Astrocyte of the spinal cord (primary cell): ENCODE measurements at regions not wholly inside any gene's neighbourhood (a gene's known extent, or its start where the extent isn't known, plus 50 kb on each side); places are given as distances from the start of the nearest gene placed in this dataset.

Source experiments
- DNase-seq: peaks from one replicate; pipeline ENCODE4 v3.0.0; 2011; ENCODE audit warnings: low read depth, low spot score
- H3K4me3 ChIP-seq: 2 replicates; pipeline ENCODE4 v1.5.1; 2011; ENCODE audit warnings: low read depth, mild to moderate bottlenecking, low read length, moderate library complexity
- in situ Hi-C: cut with HindIII; loops from 2 replicates; pipeline ENCODE4 v1.10.0; 2017; ENCODE audit warnings: low sequenced_read_pairs
- TF ChIP-seq, protein P1 (sequence below): IDR thresholded peaks from 2 replicates; pipeline ENCODE4 v1.5.1; 2012; ENCODE audit warnings: low read depth, mild to moderate bottlenecking, low read length, inconsistent platforms

DNA sequence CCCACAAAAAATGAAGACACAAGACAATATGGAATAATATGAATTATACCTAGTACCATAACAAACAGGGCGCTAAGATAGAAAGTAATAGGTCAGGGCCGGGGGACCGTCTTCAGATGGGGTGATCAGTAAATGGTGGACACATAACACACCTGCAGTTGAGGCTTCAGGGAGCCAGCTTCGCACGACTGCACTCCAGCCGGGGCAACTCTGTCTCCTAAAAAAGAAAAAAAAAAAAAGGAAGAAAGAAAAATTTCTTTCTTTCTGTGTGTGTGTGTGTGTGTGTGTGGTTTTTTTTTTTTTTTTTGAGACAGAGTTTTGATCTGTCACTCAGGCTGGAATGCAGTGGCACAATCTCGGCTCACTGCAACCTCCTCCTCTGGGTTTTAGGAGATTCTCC is 75.0 kb upstream of the HSPA9 start:
- TF ChIP-seq, protein P1, sequence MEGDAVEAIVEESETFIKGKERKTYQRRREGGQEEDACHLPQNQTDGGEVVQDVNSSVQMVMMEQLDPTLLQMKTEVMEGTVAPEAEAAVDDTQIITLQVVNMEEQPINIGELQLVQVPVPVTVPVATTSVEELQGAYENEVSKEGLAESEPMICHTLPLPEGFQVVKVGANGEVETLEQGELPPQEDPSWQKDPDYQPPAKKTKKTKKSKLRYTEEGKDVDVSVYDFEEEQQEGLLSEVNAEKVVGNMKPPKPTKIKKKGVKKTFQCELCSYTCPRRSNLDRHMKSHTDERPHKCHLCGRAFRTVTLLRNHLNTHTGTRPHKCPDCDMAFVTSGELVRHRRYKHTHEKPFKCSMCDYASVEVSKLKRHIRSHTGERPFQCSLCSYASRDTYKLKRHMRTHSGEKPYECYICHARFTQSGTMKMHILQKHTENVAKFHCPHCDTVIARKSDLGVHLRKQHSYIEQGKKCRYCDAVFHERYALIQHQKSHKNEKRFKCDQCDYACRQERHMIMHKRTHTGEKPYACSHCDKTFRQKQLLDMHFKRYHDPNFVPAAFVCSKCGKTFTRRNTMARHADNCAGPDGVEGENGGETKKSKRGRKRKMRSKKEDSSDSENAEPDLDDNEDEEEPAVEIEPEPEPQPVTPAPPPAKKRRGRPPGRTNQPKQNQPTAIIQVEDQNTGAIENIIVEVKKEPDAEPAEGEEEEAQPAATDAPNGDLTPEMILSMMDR = no peak
- in situ Hi-C loops = no loop called here
- no peak overlapping the region for H3K4me3 ChIP-seq
- no peak for DNase-seq

GRCh38 chr5:138649775-138650174 is 74.6 kb upstream of the HSPA9 start:
- TF ChIP-seq, protein P1 = no peak
- no peak overlapping the region for H3K4me3 ChIP-seq
- DNase-seq = no peak
- in situ Hi-C loops = no loop called here

DNA sequence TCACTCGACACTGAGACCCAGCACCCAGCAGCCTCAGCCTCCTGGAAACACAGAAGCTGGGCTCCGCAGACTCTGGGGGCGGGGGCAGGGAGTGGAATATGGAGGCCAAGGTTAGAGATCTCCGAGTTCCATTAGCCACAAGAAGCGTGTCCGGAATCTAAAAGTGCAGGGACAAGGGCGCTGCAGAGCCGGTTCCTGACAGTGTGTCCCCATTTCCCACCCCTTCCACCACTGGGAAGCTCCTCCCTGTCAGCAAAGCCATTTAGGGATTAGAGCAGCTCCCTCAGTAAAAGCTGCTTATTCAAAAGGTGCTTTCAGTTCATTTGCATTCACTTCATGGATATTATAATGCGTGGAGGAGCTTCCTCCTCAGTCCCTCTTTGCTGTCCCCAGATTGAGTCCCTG is 74.1 kb upstream of the HSPA9 start:
- in situ Hi-C loops = no loop called here
- H3K4me3 ChIP-seq = no peak overlapping the region
- TF ChIP-seq, protein P1 = no peak
- no peak for DNase-seq

GRCh38 chr5:138648841-138649240 is 73.6 kb upstream of the HSPA9 start:
- in situ Hi-C loops = no loop called here
- no peak for DNase-seq
- TF ChIP-seq, protein P1 = no peak
- H3K4me3 ChIP-seq = no peak overlapping the region

DNA sequence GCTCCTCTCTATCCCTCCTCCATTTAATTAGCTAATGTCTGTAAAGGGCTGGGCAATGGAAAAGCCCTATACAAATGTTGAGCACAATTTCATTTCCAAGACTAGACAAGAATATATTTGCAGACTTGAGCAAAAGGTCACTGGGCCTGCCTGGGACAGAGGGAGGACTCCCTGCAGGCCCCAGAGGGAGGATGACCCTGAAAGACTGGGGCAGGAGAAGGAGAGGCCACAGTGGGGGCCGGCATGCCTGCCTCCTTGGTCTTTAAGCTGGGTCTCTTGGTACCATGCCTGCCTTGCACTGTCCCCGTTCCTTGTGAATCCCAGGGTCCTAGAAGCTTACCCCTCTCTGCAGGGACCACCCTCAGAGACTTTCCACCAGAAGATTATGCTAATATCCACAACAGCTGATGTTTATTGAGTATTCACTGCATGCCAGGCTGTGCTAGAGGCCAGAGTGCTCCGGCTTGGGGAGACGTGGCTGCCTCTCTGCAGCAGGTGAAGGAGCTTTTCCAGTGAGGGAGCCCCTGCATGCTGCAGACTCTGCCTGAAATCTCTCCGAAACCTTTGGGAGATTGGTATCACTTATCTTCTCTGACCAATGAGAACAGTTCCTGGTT is 72.7 kb upstream of the HSPA9 start:
- no peak for DNase-seq
- TF ChIP-seq, protein P1 = no peak
- no peak overlapping the region for H3K4me3 ChIP-seq
- in situ Hi-C loops = no loop called here

GRCh38 chr5:138647261-138647788 is 72.1 kb upstream of the HSPA9 start:
- no peak overlapping the region for H3K4me3 ChIP-seq
- TF ChIP-seq, protein P1 = no peak
- DNase-seq = no peak
- in situ Hi-C loops = no loop called here
